HUES48 (cell line): ENCODE measurements at regions not wholly inside any gene's neighbourhood (a gene's known extent, or its start where the extent isn't known, plus 50 kb on each side); places are given as distances from the start of the nearest gene placed in this dataset.
A peak's percentile ranks its signal among the peaks of the same experiment; 100 is the strongest.

Experiments
- H3K27ac ChIP-seq: one replicate; pipeline ENCODE4 v1.7.0; 2013; ENCODE audit warnings: low read depth, low read length, inconsistent platforms
- H3K27me3 ChIP-seq: 2 replicates; pipeline ENCODE4 v1.6.1; 2013; ENCODE audit warnings: mild to moderate bottlenecking, low read length; ENCODE audit not compliant: control insufficient read depth, insufficient read depth
- H3K36me3 ChIP-seq: 2 replicates; pipeline ENCODE4 v1.6.1; 2013; ENCODE audit warnings: low read length; ENCODE audit not compliant: control insufficient read depth, insufficient read depth
- H3K4me1 ChIP-seq: 2 replicates; pipeline ENCODE4 v1.6.1; 2013; ENCODE audit warnings: mild to moderate bottlenecking, low read length; ENCODE audit not compliant: control insufficient read depth, insufficient read depth
- H3K4me3 ChIP-seq: 2 replicates; pipeline ENCODE4 v1.5.1; 2013; ENCODE audit warnings: mild to moderate bottlenecking, low read depth, low read length
- H3K9ac ChIP-seq: 2 replicates; pipeline ENCODE4 v1.6.1; 2013; ENCODE audit warnings: mild to moderate bottlenecking, low read depth, low read length, moderate library complexity
- H3K9me3 ChIP-seq: 2 replicates; pipeline ENCODE4 v1.6.1; 2013; ENCODE audit warnings: low read length; ENCODE audit not compliant: control insufficient read depth, insufficient read depth

DNA sequence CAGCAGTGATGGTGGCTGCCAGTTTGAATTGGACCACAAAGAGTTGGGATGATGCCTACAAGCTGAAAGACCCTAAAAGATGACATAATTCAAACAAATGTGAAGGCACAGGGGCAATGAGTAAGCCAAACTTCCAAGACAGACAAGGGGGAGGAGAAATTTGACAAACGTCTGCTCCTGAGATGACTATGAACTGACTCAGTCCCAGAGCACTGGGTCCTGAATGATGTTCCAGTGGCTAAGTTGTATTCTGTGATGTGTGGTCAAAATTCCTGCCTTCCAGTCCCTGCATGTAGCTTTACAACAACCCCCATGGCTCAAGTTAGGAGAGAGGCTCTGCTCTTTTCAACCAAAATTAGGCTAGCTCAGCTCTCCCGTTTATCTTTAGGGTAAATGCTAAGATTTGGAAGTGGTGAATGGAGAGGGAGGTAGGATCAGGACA is 86.1 kb upstream of the SIRPA start:
- H3K4me1 ChIP-seq = peaks cover 30% of the 10 kb centered on the region
- H3K4me3 ChIP-seq = no peak overlapping the region
- H3K36me3 ChIP-seq = no peaks in the 10 kb centered on the region
- H3K27ac ChIP-seq = no peak overlapping the region
- no peaks in the 10 kb centered on the region for H3K9me3 ChIP-seq
- H3K27me3 ChIP-seq = peaks cover 28% of the 10 kb centered on the region
- no peak overlapping the region for H3K9ac ChIP-seq

DNA sequence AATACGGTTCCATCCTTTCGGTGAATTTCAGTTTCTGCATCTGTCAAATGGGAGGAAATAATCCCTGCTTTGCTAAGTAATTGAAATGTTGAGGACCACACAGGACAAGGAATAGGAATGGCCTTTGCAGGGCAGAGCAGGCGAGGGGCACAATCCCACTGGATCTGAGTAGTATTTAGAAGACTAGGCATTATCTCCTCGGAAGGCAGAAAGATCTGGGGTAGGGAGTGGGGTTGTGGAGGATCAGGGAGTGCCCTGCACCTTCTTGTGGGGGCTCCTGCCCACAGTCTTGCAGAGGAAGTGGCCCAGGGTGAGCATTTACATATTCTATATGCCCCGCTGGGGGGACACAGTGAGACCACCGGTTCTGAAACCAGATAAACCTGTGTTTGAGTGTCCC is 87.1 kb upstream of the SIRPA start:
- peaks cover 34% of the 10 kb centered on the region for H3K4me1 ChIP-seq
- H3K9me3 ChIP-seq = no peaks in the 10 kb centered on the region
- no peaks in the 10 kb centered on the region for H3K36me3 ChIP-seq
- peaks cover 33% of the 10 kb centered on the region for H3K27me3 ChIP-seq
- H3K27ac ChIP-seq = no peak overlapping the region
- H3K9ac ChIP-seq = no peak overlapping the region
- H3K4me3 ChIP-seq = no peak overlapping the region

DNA sequence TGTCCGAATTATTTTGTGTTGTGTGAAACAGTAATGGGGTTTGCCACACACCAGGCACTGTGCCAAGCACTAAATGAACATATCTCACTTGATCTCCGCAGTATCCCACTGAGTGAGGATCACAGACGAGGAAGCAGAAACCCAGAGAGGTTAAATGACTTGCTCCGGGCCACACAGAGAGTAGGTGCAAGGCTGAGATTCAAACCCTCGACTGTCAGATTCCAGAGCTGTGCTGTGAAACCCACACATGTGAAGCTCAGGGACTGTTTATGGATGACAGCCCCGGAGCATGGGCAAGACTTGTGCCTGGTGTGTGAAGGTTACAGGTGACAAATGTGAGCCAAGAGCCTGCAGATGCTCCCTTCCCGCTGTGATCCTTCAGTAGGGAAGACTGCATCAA is 87.8 kb upstream of the SIRPA start:
- Histone ChIP-seq H3K27ac (no peak overlapping the region), H3K4me1 (peaks cover 40% of the 10 kb centered on the region), H3K9ac (no peak overlapping the region), H3K9me3 (no peaks in the 10 kb centered on the region), H3K27me3 (peaks cover 40% of the 10 kb centered on the region), H3K4me3 (no peak overlapping the region), H3K36me3 (no peaks in the 10 kb centered on the region)

DNA sequence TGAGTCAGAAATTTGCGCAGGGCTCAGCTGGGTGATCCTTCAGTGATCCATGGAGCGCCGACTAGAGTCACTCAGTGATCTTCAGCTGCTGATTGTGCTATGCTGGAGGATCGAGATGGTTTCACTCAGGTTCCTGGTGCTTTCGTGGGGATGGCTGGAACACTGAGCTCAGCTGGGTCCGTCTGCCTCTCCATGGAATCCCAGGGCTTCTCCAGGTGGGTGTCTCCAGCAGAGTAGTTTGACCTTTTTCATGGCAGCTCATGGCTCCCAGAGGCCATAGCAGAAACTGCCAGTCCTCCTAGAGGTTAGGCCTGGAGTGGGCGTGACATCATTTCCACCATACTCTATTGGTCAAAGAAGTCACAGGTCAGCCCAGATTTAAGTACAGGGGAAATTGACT is 88.8 kb upstream of the SIRPA start:
- no peak overlapping the region for H3K27ac ChIP-seq
- peaks cover 38% of the 10 kb centered on the region for H3K4me1 ChIP-seq
- peaks cover 44% of the 10 kb centered on the region for H3K27me3 ChIP-seq
- H3K4me3 ChIP-seq = no peak overlapping the region
- H3K36me3 ChIP-seq = no peaks in the 10 kb centered on the region
- no peak overlapping the region for H3K9ac ChIP-seq
- no peaks in the 10 kb centered on the region for H3K9me3 ChIP-seq

DNA sequence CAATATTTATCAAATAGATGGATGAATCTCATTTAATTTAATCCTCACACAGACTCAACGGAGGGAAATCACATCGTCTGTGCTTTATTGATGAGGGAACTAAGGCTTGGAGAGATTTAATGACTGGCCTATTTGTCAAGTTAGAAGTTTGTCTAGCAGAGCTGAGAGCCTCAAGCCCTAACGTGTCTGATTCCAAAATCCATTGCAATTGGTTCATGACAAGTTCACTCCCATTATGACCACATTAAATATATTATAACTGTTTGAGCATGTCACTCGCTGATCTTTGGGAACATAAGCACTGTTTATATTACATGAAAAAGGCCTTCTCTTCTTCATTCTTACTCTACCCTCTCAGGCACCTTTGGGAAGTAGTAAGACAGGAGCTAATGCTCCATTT is 89.4 kb upstream of the SIRPA start:
- Histone ChIP-seq H3K4me3 (no peak overlapping the region), H3K9me3 (no peaks in the 10 kb centered on the region), H3K27ac (no peak overlapping the region), H3K9ac (no peak overlapping the region), H3K4me1 (peaks cover 32% of the 10 kb centered on the region), H3K27me3 (peaks cover 44% of the 10 kb centered on the region), H3K36me3 (no peaks in the 10 kb centered on the region)

DNA sequence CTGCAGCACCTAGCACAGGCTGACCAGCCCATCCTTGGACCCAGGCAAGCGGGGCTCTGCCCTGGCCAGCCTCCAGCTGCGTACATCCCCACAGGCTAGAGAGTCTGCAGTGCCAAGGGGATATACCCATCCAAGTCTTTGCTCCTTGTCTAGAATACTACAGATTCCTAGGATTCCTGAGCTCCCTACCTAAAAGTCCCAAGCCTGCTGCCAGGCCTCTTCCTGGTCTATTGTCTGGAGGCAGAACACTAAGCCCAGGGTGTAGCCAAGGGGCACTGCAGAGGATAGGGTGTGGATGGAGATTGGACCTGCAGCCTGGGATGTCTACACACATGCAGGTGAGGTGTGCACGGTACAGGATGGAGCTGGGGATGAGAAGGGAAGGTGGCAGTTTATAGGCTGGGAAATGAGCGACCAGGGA is 90.0 kb upstream of the SIRPA start:
- no peak overlapping the region for H3K27ac ChIP-seq
- no peak overlapping the region for H3K4me3 ChIP-seq
- H3K4me1 ChIP-seq = peaks cover 30% of the 10 kb centered on the region
- H3K27me3 ChIP-seq = peaks cover 44% of the 10 kb centered on the region
- no peaks in the 10 kb centered on the region for H3K9me3 ChIP-seq
- H3K9ac ChIP-seq = no peak overlapping the region
- H3K36me3 ChIP-seq = no peaks in the 10 kb centered on the region

DNA sequence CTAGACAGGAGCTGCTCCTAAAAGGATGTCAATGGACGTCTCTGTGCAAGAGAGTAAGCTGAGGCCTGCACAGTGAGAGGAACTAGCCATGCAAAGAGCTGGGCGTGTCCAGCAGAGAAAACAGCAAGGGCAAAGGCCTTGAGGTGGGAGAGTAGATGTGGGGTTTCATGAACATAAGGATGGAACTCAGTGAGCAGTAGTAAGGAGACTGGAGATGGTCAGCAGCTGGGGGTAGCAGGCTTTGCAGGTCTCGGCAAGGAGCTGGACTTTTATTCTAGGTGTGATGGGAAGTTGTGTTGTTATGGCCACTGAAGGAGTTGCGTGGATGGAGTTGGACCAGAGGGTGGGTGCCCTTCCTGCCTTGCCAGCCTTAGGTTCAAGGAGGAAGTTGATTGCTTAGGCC is 90.7 kb upstream of the SIRPA start:
- no peaks in the 10 kb centered on the region for H3K36me3 ChIP-seq
- H3K4me1 ChIP-seq = peaks cover 30% of the 10 kb centered on the region
- peaks cover 44% of the 10 kb centered on the region for H3K27me3 ChIP-seq
- no peaks in the 10 kb centered on the region for H3K9me3 ChIP-seq
- no peak overlapping the region for H3K9ac ChIP-seq
- H3K4me3 ChIP-seq = no peak overlapping the region
- no peak overlapping the region for H3K27ac ChIP-seq

DNA sequence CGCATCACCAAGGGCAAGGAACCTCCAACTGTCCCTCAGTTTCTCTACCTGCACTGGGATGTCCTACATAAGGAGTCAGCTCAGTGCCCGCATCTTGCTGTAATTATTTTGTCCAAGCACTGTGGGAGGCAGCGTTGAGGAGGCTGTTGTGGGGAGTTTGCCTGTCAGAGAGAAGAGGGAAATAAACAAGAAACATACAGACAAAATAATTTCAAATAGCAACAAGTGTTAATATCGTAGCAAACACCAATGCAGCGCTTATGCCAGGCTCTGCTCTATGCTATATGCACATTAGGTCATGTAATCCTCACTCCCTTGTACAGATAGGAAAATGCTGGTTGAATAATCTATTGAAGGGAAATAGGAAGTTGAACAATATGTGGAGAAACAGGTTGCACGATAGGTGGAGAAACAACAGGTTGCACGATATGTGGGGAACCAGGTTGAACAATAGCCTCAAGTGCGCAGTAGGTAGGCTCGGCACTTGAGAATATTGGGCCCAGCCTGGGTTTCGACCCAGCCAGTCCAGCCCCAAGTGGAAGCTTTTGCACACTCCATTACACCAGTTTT is 91.2 kb upstream of the SIRPA start:
- H3K27ac ChIP-seq = peak overlapping the region; percentile 66
- peaks cover 30% of the 10 kb centered on the region for H3K4me1 ChIP-seq
- peak overlapping the region; percentile 65 for H3K4me3 ChIP-seq

DNA sequence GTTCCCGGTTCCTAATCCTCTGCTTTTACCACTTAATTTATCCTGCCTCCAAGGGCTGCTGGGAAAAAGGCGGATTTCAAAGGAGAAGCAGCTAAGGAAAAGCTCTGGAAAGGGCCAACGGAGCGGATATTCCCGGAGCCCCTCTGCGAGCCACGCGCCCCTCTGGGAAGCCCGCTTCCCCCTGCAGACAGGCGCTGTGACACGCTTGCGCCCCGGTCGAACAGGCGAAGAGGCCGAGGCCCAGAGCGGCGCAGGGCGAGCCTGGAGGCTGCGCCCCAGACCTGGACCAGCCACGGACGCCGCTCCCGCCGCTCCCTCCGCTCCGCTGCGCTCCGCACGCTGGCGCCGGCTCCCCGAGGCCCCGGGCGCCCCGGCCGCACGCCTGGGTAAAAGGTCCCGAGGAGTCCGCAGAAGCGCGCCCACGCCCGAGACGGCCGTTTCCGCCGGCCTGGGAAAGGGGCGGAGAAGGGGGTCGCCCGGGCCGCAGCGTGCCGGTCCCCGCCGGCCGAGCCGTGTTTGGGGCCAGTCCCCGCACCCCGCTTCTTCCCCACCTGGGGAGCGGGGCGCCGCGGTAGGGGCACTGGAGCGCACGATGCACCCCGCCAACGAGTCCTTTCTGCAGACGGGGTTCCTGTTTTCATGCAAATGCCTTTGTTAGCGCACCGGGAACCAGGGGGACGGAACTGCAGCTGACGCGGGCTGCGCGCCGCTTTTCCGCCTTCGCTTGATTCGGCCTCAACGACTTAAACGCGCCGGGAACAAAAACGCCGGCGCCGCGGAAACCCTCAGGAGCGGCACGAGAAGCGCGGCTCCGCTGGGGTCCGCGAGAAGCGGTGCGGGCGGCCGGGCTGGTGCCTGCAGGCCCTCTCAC is 91.9 kb upstream of the SIRPA start:
- peak overlapping the region; percentile 65 for H3K4me3 ChIP-seq
- H3K9me3 ChIP-seq = no peaks in the 10 kb centered on the region
- H3K36me3 ChIP-seq = no peaks in the 10 kb centered on the region
- peak overlapping the region; percentile 79 for H3K9ac ChIP-seq
- H3K27ac ChIP-seq = peak overlapping the region; percentile 66
- H3K27me3 ChIP-seq = peaks cover 44% of the 10 kb centered on the region
- peaks cover 33% of the 10 kb centered on the region for H3K4me1 ChIP-seq

More for the DNA sequence above, 91.2 kb upstream of the SIRPA start:
- peaks cover 44% of the 10 kb centered on the region for H3K27me3 ChIP-seq
- no peaks in the 10 kb centered on the region for H3K36me3 ChIP-seq
- H3K9ac ChIP-seq = peak overlapping the region; percentile 79; the same call in 1 of the 2 replicates
- H3K9me3 ChIP-seq = no peaks in the 10 kb centered on the region

DNA sequence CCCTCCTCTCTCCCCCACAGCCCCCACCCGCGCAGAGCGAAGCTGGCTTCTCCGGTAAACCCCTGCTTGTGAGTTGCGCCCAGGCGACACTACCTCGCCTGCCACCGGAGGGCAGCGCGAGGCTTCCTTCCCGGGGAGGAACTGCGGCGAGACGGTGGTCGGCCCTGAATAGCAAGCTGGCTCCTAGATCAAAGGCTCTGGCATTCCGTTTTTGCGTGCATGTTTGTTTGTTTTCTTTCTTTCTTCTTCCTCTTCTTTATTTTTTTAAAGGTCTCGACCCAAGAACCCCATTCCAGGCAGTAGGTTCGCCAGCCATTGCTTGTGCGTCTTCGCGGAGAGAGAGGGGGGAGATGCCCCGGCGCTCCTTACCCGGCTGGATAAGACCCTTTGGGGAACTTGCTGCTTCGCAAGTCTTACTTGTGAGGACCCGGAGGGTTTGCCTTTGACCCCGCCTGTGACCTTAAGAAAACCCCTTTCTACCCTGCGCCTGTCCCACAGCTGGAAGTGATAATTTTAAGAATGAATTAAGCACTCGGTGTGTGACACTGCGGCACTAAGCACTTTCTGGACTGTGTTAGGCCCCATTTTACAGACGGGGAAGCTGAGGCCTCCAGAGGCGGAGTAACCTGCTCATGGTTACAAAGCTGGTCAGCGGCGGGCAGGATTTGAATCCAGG is 92.7 kb upstream of the SIRPA start:
- Histone ChIP-seq H3K27me3 (peaks cover 44% of the 10 kb centered on the region), H3K9ac (peak overlapping the region; percentile 79), H3K4me3 (peak overlapping the region; percentile 65), H3K9me3 (no peaks in the 10 kb centered on the region), H3K27ac (no peak overlapping the region), H3K36me3 (no peaks in the 10 kb centered on the region), H3K4me1 (peaks cover 28% of the 10 kb centered on the region)

DNA sequence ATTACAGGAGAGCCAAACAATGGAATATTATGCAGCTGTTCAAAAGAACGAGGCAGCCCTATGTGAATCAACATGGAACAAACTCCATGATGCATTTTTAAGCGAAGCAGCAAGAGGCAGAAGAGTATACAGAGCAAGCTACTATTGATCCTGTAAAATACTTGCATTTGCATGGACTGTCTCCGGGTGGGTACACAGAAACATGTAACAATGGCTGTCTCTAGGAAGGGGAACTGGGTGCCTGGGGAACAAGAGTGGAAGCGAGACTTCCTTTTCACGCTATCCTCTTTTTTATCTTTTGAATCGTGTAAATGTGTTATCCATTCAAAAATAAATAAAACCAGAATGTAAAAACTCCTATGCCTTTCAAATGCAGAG is 93.3 kb upstream of the SIRPA start:
- Histone ChIP-seq H3K27me3 (peaks cover 39% of the 10 kb centered on the region), H3K9ac (no peak overlapping the region), H3K36me3 (no peaks in the 10 kb centered on the region), H3K27ac (no peak overlapping the region), H3K4me3 (peak overlapping the region; percentile 65), H3K9me3 (no peaks in the 10 kb centered on the region), H3K4me1 (peaks cover 28% of the 10 kb centered on the region)
